Globus pallidus (tissue), 1 donor: ENCODE measurements at regions not wholly inside any gene's neighbourhood (a gene's known extent, or its start where the extent isn't known, plus 50 kb on each side); places are given as distances from the start of the nearest gene placed in this dataset.

Experiments used
- DNase-seq: peaks from one replicate; pipeline ENCODE4 v3.0.0-alpha.2; 2015; ENCODE audit warnings: low spot score

DNA sequence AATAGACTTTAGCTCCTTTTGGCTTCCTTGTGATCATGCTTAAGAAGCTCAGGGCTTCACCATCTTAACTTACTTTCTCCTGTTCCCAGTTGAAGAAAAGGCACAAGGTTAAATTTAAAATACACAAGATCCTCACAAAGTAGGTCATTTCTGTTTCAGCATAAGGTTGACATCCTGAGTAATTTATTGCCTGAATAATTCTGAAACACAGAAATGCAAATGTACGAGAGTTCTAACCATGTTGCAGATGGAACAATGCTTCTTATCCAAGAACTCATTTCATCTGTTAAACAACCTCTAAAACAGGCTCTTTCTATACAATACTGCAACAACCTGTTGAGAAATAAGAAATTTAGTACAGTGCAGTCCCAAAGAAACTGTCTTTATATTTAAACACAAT is 395.2 kb downstream of the BCL11A start:
- DNase-seq, result no peak

DNA sequence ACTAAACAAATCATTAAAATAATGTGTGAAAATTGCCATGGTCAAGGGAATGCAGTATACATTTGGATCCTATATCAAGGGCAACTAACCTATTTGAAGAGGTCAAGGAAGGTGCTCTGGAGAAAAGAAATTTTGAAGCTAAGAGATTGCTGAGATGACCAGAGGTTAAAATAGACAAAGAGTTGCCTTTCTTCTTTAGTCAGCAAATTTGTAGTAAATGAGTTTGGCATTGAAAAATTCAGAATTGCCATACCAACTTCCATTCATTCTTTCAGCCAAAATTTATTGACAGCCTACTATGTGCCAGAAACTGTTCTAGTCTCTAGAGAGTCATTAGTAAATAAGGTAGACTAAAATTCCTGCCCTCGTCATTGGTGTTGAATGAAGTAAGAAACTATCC is 396.2 kb downstream of the BCL11A start:
- DNase-seq, result no peak

DNA sequence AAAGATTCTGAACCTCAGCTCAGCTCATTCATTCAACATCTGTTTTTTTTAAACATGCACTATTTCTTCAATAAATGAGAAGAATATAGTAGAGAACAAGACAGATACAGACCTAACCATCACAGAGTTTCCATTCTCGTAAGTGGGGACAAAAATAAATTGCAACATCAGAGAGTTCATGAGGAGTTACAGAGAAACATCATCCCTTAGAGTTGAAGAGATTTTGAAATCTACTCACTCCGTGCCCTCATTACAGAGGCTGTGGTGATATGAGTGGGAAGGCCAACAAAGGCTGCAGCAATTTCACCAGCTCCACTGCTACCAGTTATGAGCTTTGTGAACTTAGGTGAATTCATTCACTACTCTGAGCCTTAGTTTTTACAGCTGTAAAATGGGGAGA is 399.3 kb downstream of the BCL11A start:
- no peak for DNase-seq

GRCh38 chr2:60152226-60152833 is 401.1 kb downstream of the BCL11A start:
- DNase-seq, result no peak

GRCh38 chr2:60149176-60149575 is 404.3 kb downstream of the BCL11A start:
- no peak for DNase-seq

- DNase-seq, result no peak
Observed at GRCh38 chr2:60148716-60149115, 404.7 kb downstream of the BCL11A start.

GRCh38 chr2:60140185-60140584 is 413.3 kb downstream of the BCL11A start:
- no peak for DNase-seq

- DNase-seq, result no peak
Observed at GRCh38 chr2:60136913-60137312, 416.5 kb downstream of the BCL11A start.

GRCh38 chr2:60127191-60127590 is 426.3 kb downstream of the BCL11A start:
- no peak for DNase-seq

GRCh38 chr2:60125611-60126426 is 427.6 kb downstream of the BCL11A start:
- no peak for DNase-seq

DNA sequence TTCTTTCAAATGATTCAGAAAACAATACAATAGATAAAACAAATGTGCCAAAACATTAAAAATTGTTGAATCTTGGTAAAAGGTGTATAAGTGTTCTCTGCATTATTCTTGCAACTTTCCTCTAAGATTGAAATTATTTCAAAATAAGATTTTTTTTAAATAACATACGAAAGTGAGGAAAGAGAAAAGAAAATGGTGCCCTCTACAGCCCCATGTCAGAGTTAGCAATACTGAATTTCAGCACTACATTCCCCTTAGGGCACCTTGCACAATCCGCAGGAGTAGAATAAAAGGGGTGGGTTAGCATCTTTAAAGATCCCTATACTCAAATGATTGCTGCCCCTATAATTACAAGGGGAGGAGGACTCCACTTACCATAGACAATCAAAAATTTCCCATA is 433.7 kb downstream of the BCL11A start:
- no peak for DNase-seq

GRCh38 chr2:60118917-60119316 is 434.5 kb downstream of the BCL11A start:
- DNase-seq, result no peak

GRCh38 chr2:60118061-60118460 is 435.4 kb downstream of the BCL11A start:
- no peak for DNase-seq

GRCh38 chr2:60116161-60116875 is 437.1 kb downstream of the BCL11A start:
- DNase-seq, result no peak

DNA sequence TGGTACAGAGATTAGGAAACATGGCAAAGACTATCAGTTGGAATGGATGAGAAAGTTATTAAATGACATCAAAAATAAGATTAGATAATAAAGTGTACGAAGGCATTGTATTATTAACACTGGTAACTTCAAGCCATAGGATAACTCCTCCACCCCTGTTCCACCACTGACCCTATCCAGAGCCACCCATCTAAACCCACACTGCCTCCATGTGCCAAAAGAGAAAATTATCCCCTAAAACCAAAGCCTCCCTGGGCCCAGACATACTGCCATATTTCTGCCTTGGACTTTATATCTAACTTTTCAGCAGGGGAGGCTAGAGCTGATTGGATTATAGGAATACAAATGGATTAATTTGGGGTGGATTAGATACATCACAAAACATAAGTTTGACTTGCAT is 443.7 kb downstream of the BCL11A start:
- no peak for DNase-seq

- no peak for DNase-seq
Observed at GRCh38 chr2:60106836-60107529, 446.5 kb downstream of the BCL11A start.

DNA sequence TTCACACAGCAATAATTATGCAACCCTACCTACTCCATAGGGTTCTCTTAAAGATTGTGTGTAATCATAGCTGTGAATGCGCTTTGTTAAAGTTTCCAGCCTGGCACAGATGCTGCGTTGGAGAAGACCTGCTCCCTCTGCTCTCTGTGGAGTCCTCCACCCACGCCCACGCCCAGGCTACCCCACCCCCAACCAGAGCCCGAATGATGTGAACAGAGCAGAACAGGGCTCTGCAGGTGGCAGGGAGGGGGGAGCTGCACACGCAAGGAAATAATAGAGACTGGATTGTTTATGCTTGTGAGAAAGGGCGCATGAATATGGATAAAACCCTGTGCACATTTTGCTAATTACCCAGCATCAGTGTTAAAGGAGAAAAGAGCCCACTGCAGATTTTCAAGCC is 447.5 kb downstream of the BCL11A start:
- no peak for DNase-seq

DNA sequence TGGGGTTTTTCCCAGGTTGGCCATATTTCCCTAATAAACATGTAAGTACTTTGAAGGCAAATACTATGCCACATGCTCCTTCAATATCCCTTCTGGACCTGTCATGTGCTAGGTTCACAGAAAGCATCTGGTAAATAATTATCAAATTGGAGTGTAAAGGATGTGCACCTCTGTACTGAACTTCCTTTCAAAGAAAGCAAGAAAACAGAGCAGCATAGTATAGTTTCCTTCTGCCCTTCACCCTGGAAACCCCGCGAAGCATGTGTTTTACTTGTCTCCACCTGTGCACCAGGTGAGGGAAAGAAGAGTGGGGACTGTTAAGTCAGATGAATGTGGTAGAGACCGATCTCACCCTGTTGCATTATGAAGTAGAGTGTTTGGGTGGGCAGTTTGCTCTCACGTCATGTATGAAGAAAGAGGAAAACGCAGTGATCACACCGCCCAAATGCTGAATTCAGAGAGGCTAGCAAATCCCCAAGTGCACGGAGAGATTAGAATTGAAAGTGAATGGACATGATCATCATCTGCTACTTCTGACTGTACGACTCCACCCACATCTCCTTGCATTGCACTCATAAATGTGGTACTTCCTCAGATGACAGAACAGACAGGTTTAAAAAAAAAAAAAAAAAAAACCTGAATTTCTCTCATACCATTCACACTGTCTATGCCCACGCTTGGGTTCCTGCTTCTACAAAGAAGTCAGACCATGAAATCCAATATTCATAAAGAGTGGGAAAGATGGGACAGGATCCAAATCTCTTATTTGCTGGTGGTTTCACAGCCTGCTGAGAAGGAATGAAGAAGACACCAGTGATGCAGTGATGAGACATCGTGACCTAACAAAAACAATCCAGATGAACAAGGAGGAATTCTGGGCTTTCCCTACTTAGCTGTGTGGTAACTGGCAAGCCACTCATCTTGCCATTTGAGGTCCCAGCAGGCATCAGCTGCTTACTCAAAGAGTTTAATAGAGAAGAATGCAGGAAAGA is 448.6 kb downstream of the BCL11A start:
- DNase-seq, result no peak

GRCh38 chr2:60100034-60100433 is 453.4 kb downstream of the BCL11A start:
- no peak for DNase-seq

DNA sequence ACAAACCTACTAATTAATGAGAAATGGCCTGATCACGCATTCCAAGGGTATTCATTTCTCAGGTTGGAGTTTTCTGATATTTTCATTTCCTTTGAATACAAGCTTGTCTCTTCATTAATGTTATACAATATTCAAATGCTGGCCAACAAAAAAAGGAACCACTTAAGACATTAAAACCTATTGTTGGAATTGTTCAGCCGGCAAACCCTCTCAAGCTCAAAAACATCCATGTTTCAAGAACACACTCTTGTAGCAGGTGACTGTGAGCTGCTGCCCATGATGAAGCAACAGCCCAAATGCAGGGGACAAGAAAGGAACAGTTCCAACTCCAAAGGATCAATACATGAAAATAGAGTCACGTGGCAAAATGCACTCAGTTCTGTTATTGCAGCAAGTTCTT is 454.5 kb downstream of the BCL11A start:
- no peak for DNase-seq

GRCh38 chr2:60097298-60097697 is 456.2 kb downstream of the BCL11A start:
- DNase-seq, result no peak
